HUES48 (cell line): ENCODE measurements at regions not wholly inside any gene's neighbourhood (a gene's known extent, or its start where the extent isn't known, plus 50 kb on each side); places are given as distances from the start of the nearest gene placed in this dataset.

ENCODE experiments used
- H3K27ac ChIP-seq: one replicate; pipeline ENCODE4 v1.7.0; 2013; ENCODE audit warnings: low read depth, low read length, inconsistent platforms
- H3K27me3 ChIP-seq: 2 replicates; pipeline ENCODE4 v1.6.1; 2013; ENCODE audit warnings: mild to moderate bottlenecking, low read length; ENCODE audit not compliant: control insufficient read depth, insufficient read depth
- H3K36me3 ChIP-seq: 2 replicates; pipeline ENCODE4 v1.6.1; 2013; ENCODE audit warnings: low read length; ENCODE audit not compliant: control insufficient read depth, insufficient read depth
- H3K4me1 ChIP-seq: 2 replicates; pipeline ENCODE4 v1.6.1; 2013; ENCODE audit warnings: mild to moderate bottlenecking, low read length; ENCODE audit not compliant: control insufficient read depth, insufficient read depth
- H3K4me3 ChIP-seq: 2 replicates; pipeline ENCODE4 v1.5.1; 2013; ENCODE audit warnings: mild to moderate bottlenecking, low read depth, low read length
- H3K9ac ChIP-seq: 2 replicates; pipeline ENCODE4 v1.6.1; 2013; ENCODE audit warnings: mild to moderate bottlenecking, low read depth, low read length, moderate library complexity
- H3K9me3 ChIP-seq: 2 replicates; pipeline ENCODE4 v1.6.1; 2013; ENCODE audit warnings: low read length; ENCODE audit not compliant: control insufficient read depth, insufficient read depth

- Histone ChIP-seq H3K27me3 (no peaks in the 10 kb centered on the region), H3K9me3 (no peaks in the 10 kb centered on the region), H3K4me3 (no peak overlapping the region), H3K27ac (no peak overlapping the region), H3K36me3 (no peaks in the 10 kb centered on the region), H3K9ac (no peak overlapping the region), H3K4me1 (no peaks in the 10 kb centered on the region)
These were observed 546.0 kb upstream of the PSMD7 start for GRCh38 chr16:73750639-73751038.

GRCh38 chr16:73747328-73747727, 549.3 kb upstream of the PSMD7 start:
- no peak overlapping the region for H3K4me3 ChIP-seq
- H3K9me3 ChIP-seq: no peaks in the 10 kb centered on the region
- H3K27ac ChIP-seq: no peak overlapping the region
- no peaks in the 10 kb centered on the region for H3K4me1 ChIP-seq
- H3K9ac ChIP-seq: no peak overlapping the region
- no peaks in the 10 kb centered on the region for H3K36me3 ChIP-seq
- H3K27me3 ChIP-seq: no peaks in the 10 kb centered on the region

- Histone ChIP-seq H3K9me3 (no peaks in the 10 kb centered on the region), H3K4me1 (no peaks in the 10 kb centered on the region), H3K27ac (no peak overlapping the region), H3K9ac (no peak overlapping the region), H3K36me3 (no peaks in the 10 kb centered on the region), H3K27me3 (no peaks in the 10 kb centered on the region), H3K4me3 (no peak overlapping the region)
These were observed 550.1 kb upstream of the PSMD7 start for GRCh38 chr16:73746554-73746953.

DNA sequence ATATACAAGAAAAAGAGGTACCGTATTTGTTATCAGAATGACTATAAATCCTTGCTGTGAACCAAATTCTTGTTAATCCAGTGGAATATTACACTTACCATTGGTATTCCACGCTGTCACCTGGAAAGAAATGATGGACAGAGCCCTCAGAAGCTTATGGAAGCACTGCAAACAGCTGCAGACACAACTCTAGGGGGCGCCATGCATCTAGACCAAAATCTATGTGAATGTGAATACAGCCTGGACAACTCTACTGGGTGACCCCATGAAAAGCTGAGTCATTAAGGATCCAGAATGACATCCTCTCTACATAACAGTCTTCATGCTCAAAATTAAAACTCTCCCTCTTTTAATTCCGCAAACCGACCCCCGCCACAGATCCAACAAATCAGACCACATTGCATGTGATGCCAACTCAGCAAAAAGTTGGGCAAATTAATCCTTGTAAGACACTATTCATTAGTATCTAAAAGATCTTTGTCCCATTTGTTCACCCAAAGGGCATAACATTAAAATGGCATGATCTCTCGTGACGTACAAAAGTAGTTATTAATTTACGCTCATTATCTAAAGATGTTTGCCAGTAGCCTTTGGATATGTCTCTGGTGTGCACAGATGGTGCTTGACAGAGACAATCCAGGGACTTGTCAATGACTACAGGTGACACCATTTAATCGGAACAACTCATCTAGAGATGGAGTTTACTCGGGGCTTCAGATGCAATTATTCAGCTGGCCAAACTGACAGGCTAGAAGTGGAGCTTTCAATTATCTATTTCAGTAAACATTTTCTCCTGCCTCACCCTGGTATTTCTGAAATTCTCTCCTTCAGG, 552.7 kb upstream of the PSMD7 start:
- no peaks in the 10 kb centered on the region for H3K36me3 ChIP-seq
- no peaks in the 10 kb centered on the region for H3K9me3 ChIP-seq
- H3K4me1 ChIP-seq: no peaks in the 10 kb centered on the region
- no peak overlapping the region for H3K27ac ChIP-seq
- H3K4me3 ChIP-seq: no peak overlapping the region
- no peaks in the 10 kb centered on the region for H3K27me3 ChIP-seq
- H3K9ac ChIP-seq: no peak overlapping the region

GRCh38 chr16:73739049-73739769, 557.4 kb upstream of the PSMD7 start:
- Histone ChIP-seq H3K36me3 (no peaks in the 10 kb centered on the region), H3K9me3 (peaks cover 2% of the 10 kb centered on the region; the same call in 1 of the 2 replicates), H3K4me3 (no peak overlapping the region), H3K27ac (no peak overlapping the region), H3K4me1 (no peaks in the 10 kb centered on the region), H3K27me3 (no peaks in the 10 kb centered on the region), H3K9ac (no peak overlapping the region)

DNA sequence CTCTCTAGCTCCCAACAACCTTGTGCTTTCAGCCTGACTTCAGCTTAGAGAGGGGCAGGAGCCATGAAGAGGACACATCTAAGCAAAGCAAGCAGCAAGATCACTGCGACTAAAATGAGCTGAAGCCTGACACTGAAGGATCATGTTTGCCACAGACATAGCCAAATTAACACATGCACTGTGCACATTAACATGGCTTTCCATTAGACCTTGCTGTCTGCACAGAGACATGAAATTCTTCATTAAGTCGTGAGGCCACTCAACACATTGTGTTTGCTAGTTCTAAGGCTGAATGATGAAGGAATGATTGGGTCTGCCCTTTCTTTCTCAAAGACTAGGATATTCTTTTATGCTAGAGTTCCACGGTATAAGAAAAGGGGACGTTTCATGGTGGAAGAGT, 558.3 kb upstream of the PSMD7 start:
- Histone ChIP-seq H3K27ac (no peak overlapping the region), H3K4me1 (no peaks in the 10 kb centered on the region), H3K27me3 (no peaks in the 10 kb centered on the region), H3K9ac (no peak overlapping the region), H3K9me3 (peaks cover 11% of the 10 kb centered on the region), H3K36me3 (no peaks in the 10 kb centered on the region), H3K4me3 (no peak overlapping the region)

DNA sequence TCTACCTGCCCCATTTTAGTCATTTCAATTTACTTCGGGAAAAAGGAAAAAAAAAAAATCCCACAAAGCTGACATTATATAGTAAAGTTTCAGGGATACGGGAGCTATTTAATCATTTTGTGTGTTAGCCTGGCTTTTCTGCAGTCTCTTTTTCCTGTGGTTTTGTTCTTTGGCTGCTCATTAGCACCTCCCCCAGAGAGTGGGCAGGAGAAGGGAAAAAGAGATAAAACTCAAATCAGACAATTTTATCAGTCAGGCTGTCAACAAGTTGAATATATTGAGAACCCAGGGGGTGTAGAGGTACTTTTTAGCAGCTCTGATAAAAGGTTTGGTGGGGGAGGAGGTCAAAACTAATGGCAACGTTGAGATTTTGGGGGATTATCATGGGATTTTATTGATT, 559.0 kb upstream of the PSMD7 start:
- Histone ChIP-seq H3K4me3 (no peak overlapping the region), H3K4me1 (no peaks in the 10 kb centered on the region), H3K9ac (no peak overlapping the region), H3K36me3 (no peaks in the 10 kb centered on the region), H3K9me3 (peaks cover 14% of the 10 kb centered on the region), H3K27me3 (no peaks in the 10 kb centered on the region), H3K27ac (no peak overlapping the region)

DNA sequence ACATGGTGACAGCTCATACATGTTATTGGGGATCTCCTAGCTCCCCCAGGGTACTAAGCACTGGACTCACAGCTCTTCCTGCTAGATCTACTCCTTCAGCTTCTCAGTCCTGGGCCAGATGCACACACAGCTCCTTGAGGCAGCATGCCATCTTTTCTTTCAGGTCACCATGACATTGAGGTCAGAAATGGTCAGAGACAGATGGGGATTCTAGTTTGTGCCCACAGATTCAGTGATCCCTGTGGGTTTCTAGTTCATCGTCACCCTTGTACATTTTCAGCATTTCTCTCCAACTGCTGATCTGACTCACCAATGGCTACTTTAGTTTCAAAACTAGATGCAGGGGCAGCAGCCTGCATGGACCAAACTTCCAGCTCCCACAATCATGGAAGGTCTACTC, 560.7 kb upstream of the PSMD7 start:
- Histone ChIP-seq H3K27ac (no peak overlapping the region), H3K4me1 (no peaks in the 10 kb centered on the region), H3K4me3 (no peak overlapping the region), H3K36me3 (no peaks in the 10 kb centered on the region), H3K9ac (no peak overlapping the region), H3K27me3 (no peaks in the 10 kb centered on the region), H3K9me3 (peaks cover 14% of the 10 kb centered on the region)

GRCh38 chr16:73735018-73735417, 561.6 kb upstream of the PSMD7 start:
- Histone ChIP-seq H3K4me1 (no peaks in the 10 kb centered on the region), H3K36me3 (no peaks in the 10 kb centered on the region), H3K27ac (no peak overlapping the region), H3K9me3 (peaks cover 14% of the 10 kb centered on the region), H3K9ac (no peak overlapping the region), H3K27me3 (no peaks in the 10 kb centered on the region), H3K4me3 (no peak overlapping the region)

- Histone ChIP-seq H3K9me3 (peaks cover 14% of the 10 kb centered on the region), H3K4me1 (no peaks in the 10 kb centered on the region), H3K27me3 (no peaks in the 10 kb centered on the region), H3K36me3 (no peaks in the 10 kb centered on the region), H3K9ac (no peak overlapping the region), H3K4me3 (no peak overlapping the region), H3K27ac (no peak overlapping the region)
These were observed 563.9 kb upstream of the PSMD7 start for GRCh38 chr16:73732681-73733080.

DNA sequence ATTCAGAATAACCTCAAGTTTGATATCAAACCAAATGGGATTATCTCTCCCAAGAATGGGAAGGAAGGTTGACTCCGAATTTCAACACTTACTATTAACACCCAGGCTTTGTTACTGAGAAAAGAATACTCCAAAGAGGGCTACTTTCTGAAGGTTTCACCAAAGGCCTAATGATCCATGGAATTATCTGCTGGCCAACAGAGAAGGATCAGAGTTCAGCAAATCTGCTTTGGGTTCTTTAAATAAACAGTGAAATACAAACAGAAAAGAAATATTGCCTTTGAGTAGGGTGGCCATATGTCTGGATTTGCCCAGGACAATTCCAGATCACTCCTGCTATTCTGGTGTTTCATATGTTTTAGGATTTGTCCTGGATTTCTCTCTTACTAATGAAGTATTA, 564.5 kb upstream of the PSMD7 start:
- no peaks in the 10 kb centered on the region for H3K4me1 ChIP-seq
- H3K27me3 ChIP-seq: no peaks in the 10 kb centered on the region
- H3K9ac ChIP-seq: no peak overlapping the region
- H3K9me3 ChIP-seq: peaks cover 14% of the 10 kb centered on the region
- H3K27ac ChIP-seq: no peak overlapping the region
- no peak overlapping the region for H3K4me3 ChIP-seq
- no peaks in the 10 kb centered on the region for H3K36me3 ChIP-seq
